ENCODE measurements at regions not wholly inside any gene's neighbourhood (a gene's known extent, or its start where the extent isn't known, plus 50 kb on each side); places are given as distances from the start of the nearest gene placed in this dataset.

DNA sequence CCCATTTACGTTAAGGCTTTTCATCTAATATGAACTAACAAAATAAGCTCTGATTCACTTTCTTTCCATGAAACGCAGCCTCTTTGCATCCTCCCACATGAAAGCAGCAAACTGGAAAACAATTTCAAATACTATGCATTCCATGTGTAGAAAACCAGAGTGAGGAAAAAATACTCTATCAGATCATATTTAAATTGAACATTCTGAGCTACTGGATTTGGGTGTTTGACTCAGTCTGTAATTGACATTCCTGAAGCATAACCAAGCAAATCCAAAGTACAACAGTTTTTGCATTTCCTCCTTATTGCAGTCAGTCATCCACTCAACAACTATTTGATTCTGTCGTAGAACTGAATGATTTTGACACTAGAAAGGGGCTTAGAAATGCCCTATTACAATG lies 399.1 kb upstream of the NMUR2 start:
- TF ChIP-seq, protein P1, sequence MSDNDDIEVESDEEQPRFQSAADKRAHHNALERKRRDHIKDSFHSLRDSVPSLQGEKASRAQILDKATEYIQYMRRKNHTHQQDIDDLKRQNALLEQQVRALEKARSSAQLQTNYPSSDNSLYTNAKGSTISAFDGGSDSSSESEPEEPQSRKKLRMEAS (IDR thresholded peaks at IDR 0.05) = no peak
- no peak for TF ChIP-seq JUN (IDR thresholded peaks at IDR 0.05)
- TF ChIP-seq MAFK (IDR thresholded peaks at IDR 0.05; ENCODE audit: partially characterized antibody) = no peak
